ENCODE measurements at regions not wholly inside any gene's neighbourhood (a gene's known extent, or its start where the extent isn't known, plus 50 kb on each side); places are given as distances from the start of the nearest gene placed in this dataset.

DNA sequence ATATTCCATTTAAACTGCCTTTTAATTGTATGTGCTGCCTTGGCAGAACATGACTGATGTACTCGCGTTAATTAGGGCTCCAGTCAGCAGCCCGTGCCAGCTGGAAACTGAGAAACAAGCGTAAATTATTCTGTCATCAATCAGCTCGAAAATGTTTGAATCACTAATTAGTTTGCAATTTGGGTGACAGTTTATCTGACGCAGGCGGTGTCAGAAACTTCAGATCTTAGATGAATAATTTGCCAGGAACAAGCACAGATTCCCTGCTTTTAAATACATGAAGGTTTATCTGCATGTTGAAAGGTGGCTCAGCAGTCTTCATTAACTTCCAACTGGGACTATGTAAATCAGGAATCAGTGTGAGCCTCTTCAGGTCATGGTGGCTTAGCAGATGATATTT lies 176.0 kb upstream of the TLE4 start:
- Histone ChIP-seq H3K9me3 (no peaks in the 10 kb centered on the region), H3K36me3 (no peaks in the 10 kb centered on the region), H3K27me3 (no peaks in the 10 kb centered on the region), H3K4me3 (no peak overlapping the region), H3K27ac (no peak overlapping the region), H3K4me1 (no peaks in the 10 kb centered on the region)
- no peak for DNase-seq (ENCODE audit: low spot score)
- TF ChIP-seq, protein P1, sequence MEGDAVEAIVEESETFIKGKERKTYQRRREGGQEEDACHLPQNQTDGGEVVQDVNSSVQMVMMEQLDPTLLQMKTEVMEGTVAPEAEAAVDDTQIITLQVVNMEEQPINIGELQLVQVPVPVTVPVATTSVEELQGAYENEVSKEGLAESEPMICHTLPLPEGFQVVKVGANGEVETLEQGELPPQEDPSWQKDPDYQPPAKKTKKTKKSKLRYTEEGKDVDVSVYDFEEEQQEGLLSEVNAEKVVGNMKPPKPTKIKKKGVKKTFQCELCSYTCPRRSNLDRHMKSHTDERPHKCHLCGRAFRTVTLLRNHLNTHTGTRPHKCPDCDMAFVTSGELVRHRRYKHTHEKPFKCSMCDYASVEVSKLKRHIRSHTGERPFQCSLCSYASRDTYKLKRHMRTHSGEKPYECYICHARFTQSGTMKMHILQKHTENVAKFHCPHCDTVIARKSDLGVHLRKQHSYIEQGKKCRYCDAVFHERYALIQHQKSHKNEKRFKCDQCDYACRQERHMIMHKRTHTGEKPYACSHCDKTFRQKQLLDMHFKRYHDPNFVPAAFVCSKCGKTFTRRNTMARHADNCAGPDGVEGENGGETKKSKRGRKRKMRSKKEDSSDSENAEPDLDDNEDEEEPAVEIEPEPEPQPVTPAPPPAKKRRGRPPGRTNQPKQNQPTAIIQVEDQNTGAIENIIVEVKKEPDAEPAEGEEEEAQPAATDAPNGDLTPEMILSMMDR (IDR thresholded peaks at IDR 0.05), result no peak

DNA sequence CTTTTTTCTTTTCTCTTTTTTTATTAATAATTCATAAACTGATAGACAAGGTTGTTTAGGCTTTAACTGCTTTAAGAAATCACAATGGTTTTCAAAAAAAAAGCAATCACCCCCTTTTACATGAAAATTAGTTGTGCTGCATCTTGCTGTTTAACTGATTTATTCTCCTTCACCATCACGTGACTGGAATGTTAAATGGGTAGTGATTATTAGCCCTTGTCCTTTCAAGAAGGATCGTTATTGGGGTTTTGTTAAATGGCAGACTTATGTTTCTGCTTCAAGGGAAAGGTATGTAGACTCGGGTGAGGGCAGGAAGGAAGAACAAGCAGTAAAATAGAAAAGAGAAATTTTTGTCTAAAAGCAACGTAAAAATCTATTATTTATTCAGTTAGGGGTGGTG lies 175.6 kb upstream of the TLE4 start:
- Histone ChIP-seq H3K4me1 (no peaks in the 10 kb centered on the region), H3K27me3 (no peaks in the 10 kb centered on the region), H3K36me3 (no peaks in the 10 kb centered on the region), H3K27ac (no peak overlapping the region), H3K4me3 (no peak overlapping the region), H3K9me3 (no peaks in the 10 kb centered on the region)
- TF ChIP-seq, protein P1 (IDR thresholded peaks at IDR 0.05), result no peak
- no peak for DNase-seq (ENCODE audit: low spot score)

DNA sequence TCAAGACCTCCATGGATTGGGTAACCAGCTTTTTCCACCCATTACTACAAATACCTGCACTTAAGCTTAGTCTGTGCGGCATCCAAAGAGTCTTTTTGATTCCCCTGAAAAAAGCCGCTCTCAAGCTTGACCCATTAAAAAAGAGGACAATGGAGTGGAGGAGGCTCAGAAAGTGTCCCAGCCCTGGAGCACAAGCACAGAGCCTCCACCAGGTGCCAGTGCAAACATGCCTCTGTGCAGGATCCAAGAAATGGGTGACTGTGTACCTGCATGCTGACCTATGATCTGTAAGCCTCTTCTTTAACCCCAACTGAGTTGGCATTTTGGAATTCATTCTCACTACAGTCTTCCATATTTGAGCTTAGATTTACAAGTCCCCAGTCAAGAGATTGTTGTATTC lies 168.3 kb upstream of the TLE4 start:
- H3K27ac ChIP-seq, result no peak overlapping the region

DNA sequence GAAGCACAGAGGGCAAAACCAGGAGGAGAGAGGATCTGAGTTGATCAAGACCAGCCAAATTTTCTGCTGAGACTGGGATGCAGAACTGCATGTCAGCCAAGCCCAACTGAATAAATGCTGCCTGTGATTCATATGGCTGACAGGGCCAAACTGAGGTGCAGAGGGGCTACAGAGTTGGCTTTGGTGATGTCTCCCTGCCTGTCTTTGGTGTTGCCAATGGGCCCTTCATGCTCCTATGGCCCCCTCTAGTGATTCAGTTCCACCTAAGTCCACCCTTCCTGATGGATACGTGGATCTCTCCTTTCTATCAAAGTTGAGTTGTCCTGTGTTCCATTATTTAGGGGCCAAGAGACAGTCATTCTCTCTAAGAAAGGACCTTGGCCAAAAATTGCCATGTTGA lies 163.6 kb upstream of the TLE4 start:
- Histone ChIP-seq H3K9me3 (no peaks in the 10 kb centered on the region), H3K36me3 (no peaks in the 10 kb centered on the region), H3K27ac (no peak overlapping the region), H3K4me3 (no peak overlapping the region), H3K4me1 (no peaks in the 10 kb centered on the region), H3K27me3 (no peaks in the 10 kb centered on the region)
- TF ChIP-seq, protein P1 (IDR thresholded peaks at IDR 0.05), result no peak
- DNase-seq (ENCODE audit: low spot score), result no peak

More for the DNA sequence above, 168.3 kb upstream of the TLE4 start:
- TF ChIP-seq, protein P1 (IDR thresholded peaks at IDR 0.05), result no peak
- DNase-seq (ENCODE audit: low spot score), result no peak
- H3K27me3 ChIP-seq, result no peaks in the 10 kb centered on the region
- H3K4me3 ChIP-seq, result no peak overlapping the region
- H3K36me3 ChIP-seq, result no peaks in the 10 kb centered on the region
- no peaks in the 10 kb centered on the region for H3K9me3 ChIP-seq
- no peaks in the 10 kb centered on the region for H3K4me1 ChIP-seq

DNA sequence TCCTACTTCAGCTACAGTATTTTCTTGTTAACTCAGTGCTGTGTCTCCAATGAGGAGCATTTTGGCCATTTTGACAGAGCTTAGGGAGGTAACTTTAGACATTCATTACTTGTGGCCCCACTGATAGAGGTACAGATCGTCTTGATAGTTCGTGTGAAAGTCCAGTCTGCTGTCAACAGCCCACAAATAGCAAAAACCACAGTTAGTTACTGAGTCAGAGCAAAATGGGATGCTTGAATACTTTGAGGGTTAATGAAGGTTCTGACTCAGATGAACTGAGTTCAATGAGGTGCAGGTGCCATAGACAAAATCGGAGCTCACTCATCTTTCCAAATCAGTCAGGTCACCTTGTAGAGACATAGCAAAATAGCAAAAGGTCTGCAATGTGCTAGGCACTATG lies 163.1 kb upstream of the TLE4 start:
- Histone ChIP-seq H3K36me3 (no peaks in the 10 kb centered on the region), H3K4me3 (no peak overlapping the region), H3K27ac (no peak overlapping the region), H3K4me1 (no peaks in the 10 kb centered on the region), H3K9me3 (no peaks in the 10 kb centered on the region), H3K27me3 (no peaks in the 10 kb centered on the region)
- no peak for DNase-seq (ENCODE audit: low spot score)
- TF ChIP-seq, protein P1 (IDR thresholded peaks at IDR 0.05), result no peak

DNA sequence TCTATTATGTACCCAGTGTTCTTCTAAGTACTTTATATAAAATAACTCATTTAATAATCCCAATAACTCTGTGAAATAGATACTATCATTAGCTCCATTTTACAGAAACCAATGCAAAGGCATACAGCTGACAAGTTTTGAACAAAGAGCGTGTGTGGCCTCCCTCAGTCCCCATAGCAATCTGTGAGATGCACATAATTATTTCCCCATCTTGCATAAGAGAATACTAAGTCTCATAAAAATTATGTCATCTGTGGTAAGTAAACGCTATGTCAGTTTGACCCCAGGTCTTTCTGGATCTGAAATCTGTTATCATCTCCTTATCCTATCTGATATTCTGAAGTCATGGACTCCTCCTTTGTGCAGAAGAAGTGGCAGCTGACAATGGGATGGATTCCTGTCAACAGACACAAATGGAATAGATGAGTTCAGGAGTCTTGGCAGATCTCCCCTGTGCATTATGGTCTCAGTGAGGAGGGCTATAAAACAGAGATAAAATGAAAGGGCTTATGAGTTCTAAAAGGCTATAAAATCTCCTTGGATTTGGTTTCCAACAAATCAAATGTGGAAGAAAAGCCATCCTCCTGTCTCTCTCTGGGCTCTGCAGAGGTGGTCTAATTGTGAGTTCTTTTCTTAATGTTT lies 162.5 kb upstream of the TLE4 start:
- no peaks in the 10 kb centered on the region for H3K36me3 ChIP-seq
- no peak overlapping the region for H3K27ac ChIP-seq
- H3K27me3 ChIP-seq, result no peaks in the 10 kb centered on the region
- no peak overlapping the region for H3K4me3 ChIP-seq
- no peak for DNase-seq (ENCODE audit: low spot score)
- no peaks in the 10 kb centered on the region for H3K9me3 ChIP-seq
- no peaks in the 10 kb centered on the region for H3K4me1 ChIP-seq
- TF ChIP-seq, protein P1 (IDR thresholded peaks at IDR 0.05), result no peak
